ENCODE measurements at regions not wholly inside any gene's neighbourhood (a gene's known extent, or its start where the extent isn't known, plus 50 kb on each side); places are given as distances from the start of the nearest gene placed in this dataset.

- no peak for TF ChIP-seq ELF4 (CRISPR knock-in tag; IDR thresholded peaks at IDR 0.05; ENCODE audit: low read depth)
- TF ChIP-seq CTCF (IDR thresholded peaks at IDR 0.05): no peak
- no peak for TF ChIP-seq CREB1 (CRISPR knock-in tag; IDR thresholded peaks at IDR 0.05)
- no peak for TF ChIP-seq HMGXB4 (CRISPR knock-in tag; IDR thresholded peaks at IDR 0.05)
- no peak for TF ChIP-seq ZNF423 (CRISPR knock-in tag; IDR thresholded peaks at IDR 0.05)
- TF ChIP-seq NFE2L1 (CRISPR knock-in tag; IDR thresholded peaks at IDR 0.05): no peak
- no peak for TF ChIP-seq ZNF512 (CRISPR knock-in tag; IDR thresholded peaks at IDR 0.05; ENCODE audit: borderline replicate concordance)
- no peak for TF ChIP-seq NR3C1 (CRISPR knock-in tag; conservative IDR thresholded peaks at IDR 0.05; ENCODE audit: low read depth)
- TF ChIP-seq NR1H2 (CRISPR knock-in tag; IDR thresholded peaks at IDR 0.05): no peak
- no peak for TF ChIP-seq ZNF263 (CRISPR knock-in tag; IDR thresholded peaks at IDR 0.05; ENCODE audit: low read depth)
- no peak for TF ChIP-seq E2F5 (CRISPR knock-in tag; IDR thresholded peaks at IDR 0.05)
Observed at GRCh38 chr6:11429577-11429976, 108.0 kb upstream of the TMEM170B start.

Data from WTC11 (cell line).